GM12878 (cell line): ENCODE measurements at regions not wholly inside any gene's neighbourhood (a gene's known extent, or its start where the extent isn't known, plus 50 kb on each side); places are given as distances from the start of the nearest gene placed in this dataset.

Experiments used
- ATAC-seq: fragments of 200-7000 bp; cut with Tn5 transposase; 3 replicates; pipeline ENCODE4 v1.9.1; 2020; ENCODE audit warnings: mild to moderate bottlenecking, moderate library complexity
- BruUV-seq: library from RNA; stranded (reverse); fragments of 400-500 nt; replicated peaks from 2 replicates; lab custom pipeline; 2021; lab: Mats Ljungman, UMichigan
- CTCF ChIA-PET: fragments of 300-600 bp; sonication (Branson Sonifier 250); formaldehyde crosslinking; extraction: SDS; loops from one replicate; lab custom pipeline; 2021; ENCODE audit warnings: inconsistent platforms; lab: Yijun Ruan, JAX
- POLR2A ChIA-PET: fragments of 350-600 bp; formaldehyde crosslinking; extraction: SDS; loops from one replicate; lab custom pipeline; 2021; ENCODE audit warnings: inconsistent platforms; lab: Charles Lee
- RAD21 ChIA-PET: fragments of 300-600 bp; sonication (Branson Sonifier 250); formaldehyde crosslinking; loops from one replicate; lab custom pipeline; 2023; ENCODE audit warnings: antibody characterized with exemption; ENCODE audit not compliant: unreplicated experiment; lab: Charles Lee
- SMC1A ChIA-PET: fragments of 300-600 bp; sonication (Branson Sonifier 250); formaldehyde crosslinking; loops from one replicate; lab custom pipeline; 2023; ENCODE audit not compliant: unreplicated experiment, uncharacterized antibody; lab: Charles Lee
- DNase-seq: peaks from one replicate; pipeline ENCODE4 v3.0.0-alpha.2; 2011; ENCODE audit warnings: low read depth, low spot score
- FAIRE-seq: peaks from 3 replicates; lab custom pipeline; 2011; peaks lifted over from hg19 to GRCh38; lab: Jason Lieb, UNC
- H2AFZ ChIP-seq: 2 replicates; pipeline ENCODE4 v1.6.0; 2011; ENCODE audit warnings: low read depth, low read length, control low read depth; ENCODE audit not compliant: control insufficient read depth
- H3K27ac ChIP-seq: 2 replicates; pipeline ENCODE4 v1.5.1; 2011; ENCODE audit warnings: control low read depth; ENCODE audit not compliant: control insufficient read depth, insufficient read depth
- H3K27me3 ChIP-seq, 2 experiments: replicated peaks in 1 of 2; 2 replicates each; pipeline versions ENCODE4 v1.6.0 to v1.6.1; 2011; ENCODE audit warnings: low read length in 1 of 2; ENCODE audit not compliant: control insufficient read depth in 2 of 2, insufficient read depth in 2 of 2
- H3K36me3 ChIP-seq, 2 experiments: 2 replicates each; pipeline ENCODE4 v1.5.1; 2011; ENCODE audit warnings: low read length in 1 of 2; ENCODE audit not compliant: control insufficient read depth in 2 of 2, insufficient read depth in 2 of 2
- H3K4me1 ChIP-seq: 2 replicates; pipeline ENCODE4 v1.6.1; 2011; ENCODE audit warnings: mild to moderate bottlenecking, low read length, moderate library complexity, mixed read lengths; ENCODE audit not compliant: control insufficient read depth, insufficient read depth
- H3K4me2 ChIP-seq: 2 replicates; pipeline ENCODE4 v1.6.0; 2011; ENCODE audit warnings: control low read depth; ENCODE audit not compliant: control insufficient read depth, insufficient read depth
- H3K4me3 ChIP-seq: fragments of 200-600 bp; sonication (generic); 2 replicates; pipeline ENCODE4 v1.5.1; 2016
- H3K79me2 ChIP-seq: 2 replicates; pipeline ENCODE4 v1.6.0; 2011; ENCODE audit warnings: low read length; ENCODE audit not compliant: control insufficient read depth, insufficient read depth
- H3K9ac ChIP-seq: 2 replicates; pipeline ENCODE4 v1.8.0; 2011; ENCODE audit warnings: low read length, control low read depth, mixed read lengths; ENCODE audit not compliant: control insufficient read depth, insufficient read depth
- H3K9me3 ChIP-seq: replicated peaks from 3 replicates; pipeline ENCODE4 v1.5.1; 2011; ENCODE audit warnings: mild to moderate bottlenecking, low read length; ENCODE audit not compliant: control insufficient read depth, insufficient read depth
- H4K20me1 ChIP-seq: 2 replicates; pipeline ENCODE4 v1.6.0; 2011; ENCODE audit not compliant: control insufficient read depth, insufficient read depth
- HDAC2 ChIP-seq: fragments of 200-600 bp; sonication (generic); IDR thresholded peaks from 2 replicates; pipeline ENCODE4 v1.6.1; 2017
- PAX5 ChIP-seq: IDR thresholded peaks from 2 replicates; pipeline ENCODE4 v1.6.1; 2011; ENCODE audit warnings: low read depth, low read length, borderline replicate concordance
- POLR2A ChIP-seq: IDR thresholded peaks from 2 replicates; pipeline ENCODE4 v1.6.1; 2011; ENCODE audit warnings: low read depth, mild to moderate bottlenecking, low read length
- WGBS: methylation state at CpG from one replicate; pipeline ENCODE4 v1.1.6; 2016; ENCODE audit warnings: low lambda C conversion rate; ENCODE audit not compliant: insufficient replicate concordance, insufficient coverage; ENCODE audit errors: missing lambda C conversion rate; 5-methylcytosine and 5-hydroxymethylcytosine counted together
- in situ Hi-C: fragments of 300-500 bp; cut with MboI; formaldehyde crosslinking; loops from 9 replicates; pipeline ENCODE4 v1.14.3; 2018; ENCODE audit warnings: mixed read lengths
- intact Hi-C: fragments of 100-400 bp; cut with micrococcal nuclease; formaldehyde crosslinking; loops from one replicate; pipeline ENCODE4 v1.14.2; 2022; ENCODE audit not compliant: unreplicated experiment
- TF ChIP-seq, protein P1 (sequence below): fragments of 450-650 bp; conservative IDR thresholded peaks from 2 replicates; pipeline ENCODE4 v1.6.1; 2017; ENCODE audit warnings: mild to moderate bottlenecking, moderate library complexity
- TF ChIP-seq, protein P2 (sequence below): fragments of 450-650 bp; IDR thresholded peaks from 2 replicates; pipeline ENCODE4 v1.6.1; 2016; ENCODE audit warnings: mild to moderate bottlenecking

DNA sequence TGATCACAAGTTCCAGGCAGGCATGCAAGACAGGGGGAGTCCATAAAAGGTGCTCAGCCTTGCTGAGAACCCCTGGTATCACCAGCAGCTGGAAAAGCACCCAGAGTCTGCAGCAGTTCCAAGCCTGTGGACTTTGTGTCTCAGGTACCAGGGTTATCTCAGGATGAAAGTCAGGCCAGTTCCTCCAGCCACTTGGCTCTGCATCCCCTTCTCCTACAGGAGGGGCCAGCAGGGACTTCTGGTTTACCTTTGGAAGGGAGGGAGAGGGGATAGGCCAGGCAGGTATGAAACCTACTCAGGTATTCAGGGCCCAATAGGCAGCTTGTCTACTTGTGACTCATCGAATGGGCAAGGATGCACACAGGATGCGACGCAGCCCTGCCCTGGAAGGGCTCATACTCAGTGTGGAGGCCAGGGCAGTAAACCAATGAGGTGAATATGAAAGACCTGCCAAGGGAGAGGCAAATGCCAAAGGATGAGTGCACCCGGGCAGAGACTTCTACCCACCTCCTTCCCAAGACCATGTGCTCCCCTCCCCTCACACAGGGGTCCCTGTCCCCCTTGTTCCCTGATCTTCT, 148.2 kb downstream of the SLC38A6 start:
- no peak overlapping the region for H3K27ac ChIP-seq
- intact Hi-C loops (no loop called here), in situ Hi-C loops (no loop called here)
- no peak overlapping the region for H2AFZ ChIP-seq
- peaks cover 3% of the 10 kb centered on the region for H3K4me1 ChIP-seq
- ChIA-PET SMC1A (no interaction called here), CTCF (no interaction called here), POLR2A (no interaction called here), RAD21 (no interaction called here)
- no peak overlapping the region for H3K4me3 ChIP-seq
- no peaks in the 10 kb centered on the region for H3K36me3 ChIP-seq
- no peaks in the 10 kb centered on the region for H3K9me3 ChIP-seq
- no peaks in the 10 kb centered on the region for H3K79me2 ChIP-seq
- no peak for FAIRE-seq
- TF ChIP-seq POLR2A (no peak), HDAC2 (no peak), PAX5 (no peak)
- TF ChIP-seq, protein P1, sequence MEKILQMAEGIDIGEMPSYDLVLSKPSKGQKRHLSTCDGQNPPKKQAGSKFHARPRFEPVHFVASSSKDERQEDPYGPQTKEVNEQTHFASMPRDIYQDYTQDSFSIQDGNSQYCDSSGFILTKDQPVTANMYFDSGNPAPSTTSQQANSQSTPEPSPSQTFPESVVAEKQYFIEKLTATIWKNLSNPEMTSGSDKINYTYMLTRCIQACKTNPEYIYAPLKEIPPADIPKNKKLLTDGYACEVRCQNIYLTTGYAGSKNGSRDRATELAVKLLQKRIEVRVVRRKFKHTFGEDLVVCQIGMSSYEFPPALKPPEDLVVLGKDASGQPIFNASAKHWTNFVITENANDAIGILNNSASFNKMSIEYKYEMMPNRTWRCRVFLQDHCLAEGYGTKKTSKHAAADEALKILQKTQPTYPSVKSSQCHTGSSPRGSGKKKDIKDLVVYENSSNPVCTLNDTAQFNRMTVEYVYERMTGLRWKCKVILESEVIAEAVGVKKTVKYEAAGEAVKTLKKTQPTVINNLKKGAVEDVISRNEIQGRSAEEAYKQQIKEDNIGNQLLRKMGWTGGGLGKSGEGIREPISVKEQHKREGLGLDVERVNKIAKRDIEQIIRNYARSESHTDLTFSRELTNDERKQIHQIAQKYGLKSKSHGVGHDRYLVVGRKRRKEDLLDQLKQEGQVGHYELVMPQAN = no peak
- TF ChIP-seq, protein P2, sequence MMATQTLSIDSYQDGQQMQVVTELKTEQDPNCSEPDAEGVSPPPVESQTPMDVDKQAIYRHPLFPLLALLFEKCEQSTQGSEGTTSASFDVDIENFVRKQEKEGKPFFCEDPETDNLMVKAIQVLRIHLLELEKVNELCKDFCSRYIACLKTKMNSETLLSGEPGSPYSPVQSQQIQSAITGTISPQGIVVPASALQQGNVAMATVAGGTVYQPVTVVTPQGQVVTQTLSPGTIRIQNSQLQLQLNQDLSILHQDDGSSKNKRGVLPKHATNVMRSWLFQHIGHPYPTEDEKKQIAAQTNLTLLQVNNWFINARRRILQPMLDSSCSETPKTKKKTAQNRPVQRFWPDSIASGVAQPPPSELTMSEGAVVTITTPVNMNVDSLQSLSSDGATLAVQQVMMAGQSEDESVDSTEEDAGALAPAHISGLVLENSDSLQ = no peak
- DNase-seq = no peak
- H3K9ac ChIP-seq = no peak overlapping the region
- no peak overlapping the region for H3K4me2 ChIP-seq
- no peak for ATAC-seq
- 31% methylated on average over 4 of the region's 4 CpGs for WGBS
- no TSS peak for BruUV-seq
- H3K27me3 ChIP-seq = no peaks in the 10 kb centered on the region
- no peaks in the 10 kb centered on the region for H4K20me1 ChIP-seq
